GM18502 (cell line): ENCODE measurements at regions not wholly inside any gene's neighbourhood (a gene's known extent, or its start where the extent isn't known, plus 50 kb on each side); places are given as distances from the start of the nearest gene placed in this dataset.
"Not testable (repeated sequence)": the region's sequence is repeated elsewhere in the genome, so short reads cannot be mapped to it uniquely, and the experiment has no call there.

Experiments
- ATAC-seq: cut with Tn5 transposase; IDR thresholded peaks from one replicate; pipeline ENCODE4 v1.9.1; 2021; ENCODE audit warnings: mild to moderate bottlenecking; ENCODE audit not compliant: unreplicated experiment, poor library complexity

DNA sequence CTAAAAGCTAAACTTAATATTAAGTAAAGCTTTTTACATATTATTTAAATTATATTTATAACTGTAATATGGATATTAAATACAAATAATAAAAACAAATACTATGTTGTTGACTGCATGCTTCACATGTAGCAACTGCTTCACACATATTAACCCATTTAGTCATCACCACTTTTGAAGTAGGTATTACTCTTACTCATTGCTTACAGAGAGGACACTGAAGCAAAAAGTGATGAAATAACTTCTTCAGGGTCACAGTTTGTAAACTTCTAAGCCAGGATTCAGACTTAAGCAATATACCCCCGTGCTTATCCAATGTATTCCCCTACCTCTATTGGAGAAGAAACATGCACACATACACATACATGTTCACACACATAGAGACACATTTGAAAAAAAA is 166.6 kb downstream of the DKK2 start:
- no peak for ATAC-seq

DNA sequence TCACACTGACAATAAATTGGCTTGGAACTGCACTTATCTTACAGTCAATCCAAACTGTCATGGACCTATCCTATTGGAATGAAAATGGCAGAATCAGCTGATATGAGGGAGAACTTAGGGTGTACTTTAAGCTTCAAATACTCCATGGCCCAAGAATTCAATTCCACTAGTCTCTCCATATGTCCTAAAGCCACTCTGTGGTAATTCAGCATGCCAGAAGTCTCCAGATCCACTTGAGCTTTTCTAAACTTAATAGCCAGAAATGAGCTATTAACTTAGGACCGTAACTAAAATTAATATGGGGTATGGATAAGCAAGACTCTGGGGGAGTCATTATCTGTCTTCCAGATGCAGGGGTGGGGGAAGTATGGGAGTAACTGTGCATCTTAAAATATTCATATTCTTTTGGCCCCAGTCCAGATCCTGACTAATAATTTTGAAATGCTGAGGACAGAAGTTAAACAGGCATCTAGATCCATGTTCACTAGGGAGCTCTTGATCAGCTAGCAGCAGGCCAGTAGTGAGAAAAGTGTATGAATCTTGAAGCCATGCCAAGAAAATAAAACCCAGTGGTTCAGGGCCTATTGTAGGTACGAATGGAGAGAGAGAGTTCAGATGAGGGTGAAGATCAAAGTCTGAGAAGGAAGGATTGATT is 167.6 kb downstream of the DKK2 start:
- no peak for ATAC-seq

DNA sequence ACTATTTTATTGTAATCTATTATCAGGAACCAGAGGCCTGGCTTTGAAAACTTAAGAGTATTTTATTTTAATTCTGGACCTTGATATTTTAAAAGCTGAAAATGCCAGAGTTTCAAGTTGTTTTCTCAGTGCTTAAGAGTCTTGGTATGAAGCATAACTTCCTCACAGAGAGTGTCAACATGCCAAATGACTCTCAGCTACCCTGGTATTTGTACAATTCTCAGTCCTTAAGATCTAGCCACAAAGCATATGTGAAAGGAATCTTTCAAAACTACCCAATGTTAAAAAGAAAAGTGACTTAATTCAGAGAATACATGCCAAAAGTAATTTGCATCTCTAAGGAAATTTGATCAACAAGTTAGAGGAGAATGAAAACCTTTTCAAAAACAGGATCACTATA is 171.9 kb downstream of the DKK2 start:
- no peak for ATAC-seq

GRCh38 chr4:106854569-106855351 is 181.4 kb downstream of the DKK2 start:
- no peak for ATAC-seq

DNA sequence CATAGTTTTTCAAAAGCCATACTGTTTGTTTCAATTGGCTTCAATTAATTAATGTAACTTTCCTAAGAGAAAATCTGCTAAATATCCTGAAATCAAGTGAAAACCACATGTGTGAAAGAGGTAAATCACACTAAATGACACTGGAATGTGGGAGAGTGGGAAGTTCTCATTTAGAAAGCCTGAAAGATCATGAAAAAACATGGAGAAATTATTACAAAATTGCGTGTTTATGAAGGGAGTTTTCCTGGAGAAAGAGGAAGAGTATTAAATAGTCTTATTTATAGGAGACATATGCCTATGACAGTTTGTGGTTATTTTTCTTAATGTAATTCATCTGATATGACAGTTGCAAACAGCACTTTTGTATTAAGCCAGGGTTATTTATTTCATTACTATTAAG is 183.7 kb downstream of the DKK2 start:
- no peak for ATAC-seq

DNA sequence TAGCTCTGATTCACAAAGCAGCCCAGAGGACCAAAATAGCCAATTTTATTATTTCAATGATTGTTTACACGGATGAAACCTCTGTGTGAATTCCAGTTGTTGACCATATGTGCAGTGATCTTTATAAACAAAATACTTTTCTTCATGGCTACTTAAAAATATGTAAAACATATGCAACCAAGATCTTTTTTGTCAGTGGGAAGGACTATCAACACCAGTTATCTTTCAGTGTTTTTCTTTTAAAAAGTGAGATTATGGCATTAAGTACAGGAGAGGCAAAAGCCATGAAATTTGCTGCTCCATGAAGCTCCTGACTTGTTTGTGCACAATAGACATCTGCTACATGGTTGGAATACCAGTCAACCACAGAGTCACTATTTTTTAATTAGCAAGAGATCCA is 184.4 kb downstream of the DKK2 start:
- ATAC-seq = no peak

- no peak for ATAC-seq
Measured at GRCh38 chr4:106850691-106851090, 185.4 kb downstream of the DKK2 start.

GRCh38 chr4:106835919-106836318 is 200.2 kb downstream of the DKK2 start:
- ATAC-seq = no peak

GRCh38 chr4:106830879-106831278 is 205.2 kb downstream of the DKK2 start:
- ATAC-seq = peak; percentile 84

DNA sequence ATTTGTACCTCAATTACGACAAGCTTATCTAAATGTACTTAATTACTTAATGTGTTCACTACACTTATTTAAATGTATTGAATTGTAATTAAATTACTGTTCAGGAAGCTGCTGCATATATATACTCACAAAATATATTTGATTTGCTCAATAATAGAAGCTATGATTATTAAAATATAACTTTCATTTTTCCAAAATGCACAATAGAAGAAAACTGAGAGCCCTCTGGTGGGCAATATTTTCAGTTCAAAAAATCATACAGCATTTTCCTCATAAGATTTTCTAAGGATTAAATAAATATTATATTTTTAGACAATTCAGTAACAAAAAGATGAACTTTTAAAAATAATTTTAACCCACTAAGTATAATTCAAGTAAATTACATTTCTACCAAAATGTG is 217.3 kb downstream of the DKK2 start:
- ATAC-seq = no peak

- ATAC-seq = no peak
Measured at GRCh38 chr4:106816496-106816895, 219.6 kb downstream of the DKK2 start.

- ATAC-seq = no peak
Measured at GRCh38 chr4:106810122-106810521, 226.0 kb downstream of the DKK2 start.

DNA sequence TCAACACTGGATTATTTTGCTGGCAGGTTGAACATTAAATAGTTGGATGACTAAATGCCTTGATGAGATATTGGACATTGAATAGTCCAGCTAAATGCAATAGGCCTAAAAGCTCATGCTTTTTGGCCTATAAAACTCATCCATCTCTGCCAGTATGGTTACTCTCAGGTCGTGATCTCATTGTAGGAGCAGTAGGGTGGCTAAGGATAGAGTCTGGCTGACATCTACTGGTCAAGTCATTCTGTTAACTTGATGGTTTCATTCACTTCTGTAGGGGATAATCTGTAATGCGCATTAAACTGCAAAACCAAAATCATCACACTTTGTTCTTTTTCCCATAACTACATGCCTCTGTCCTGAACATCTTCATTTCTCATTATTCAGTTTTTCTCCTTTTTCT is 227.0 kb downstream of the DKK2 start:
- peak; percentile 57 for ATAC-seq

DNA sequence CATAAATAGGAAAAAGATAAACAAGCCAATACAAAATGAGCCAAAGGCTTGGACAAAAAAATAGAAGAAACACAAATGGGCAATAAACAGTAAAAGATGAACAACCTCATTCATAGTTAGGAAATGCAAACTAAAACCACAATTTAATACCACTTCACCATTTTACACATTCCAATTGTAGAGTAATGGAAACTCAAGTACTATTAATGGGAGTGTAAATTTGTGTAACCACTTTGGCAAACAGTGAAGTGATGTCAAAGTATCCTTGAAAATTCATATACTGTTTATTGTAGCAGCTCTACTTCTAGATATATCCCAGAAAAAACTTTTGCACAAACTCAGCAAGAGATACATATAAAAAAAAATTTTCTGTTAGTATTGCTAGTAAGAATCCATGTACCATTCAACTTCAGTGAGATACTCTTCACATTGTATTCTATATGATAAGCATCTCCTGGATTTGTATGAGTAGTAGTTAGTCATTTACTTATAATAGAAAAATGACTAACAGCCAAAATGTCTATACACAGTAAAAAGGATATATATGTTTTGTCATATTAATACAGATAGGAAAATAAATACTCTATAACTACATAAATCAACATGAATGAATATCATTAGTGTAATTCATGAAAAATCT is 229.8 kb downstream of the DKK2 start:
- no peak for ATAC-seq

GRCh38 chr4:106803083-106803482 is 233.0 kb downstream of the DKK2 start:
- ATAC-seq = no peak

DNA sequence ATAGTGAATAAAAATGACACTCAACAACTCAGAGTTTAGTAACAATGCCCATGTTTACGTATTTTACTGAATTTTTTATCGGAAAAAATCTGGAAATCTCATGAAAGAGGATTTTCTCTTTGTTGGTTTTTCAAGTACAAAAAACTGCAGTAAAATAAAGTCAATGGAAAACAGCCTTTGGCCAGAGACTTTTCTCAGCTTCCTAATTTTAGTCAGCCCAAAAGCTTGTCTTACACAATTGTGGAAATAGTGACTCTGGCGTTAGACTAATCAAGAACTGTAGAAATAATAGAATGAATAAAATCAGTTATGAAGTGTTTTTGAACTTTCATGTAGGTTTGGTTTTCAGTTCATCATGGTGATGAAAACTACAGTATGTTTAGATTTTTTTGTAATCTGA is 234.7 kb downstream of the DKK2 start:
- no peak for ATAC-seq

DNA sequence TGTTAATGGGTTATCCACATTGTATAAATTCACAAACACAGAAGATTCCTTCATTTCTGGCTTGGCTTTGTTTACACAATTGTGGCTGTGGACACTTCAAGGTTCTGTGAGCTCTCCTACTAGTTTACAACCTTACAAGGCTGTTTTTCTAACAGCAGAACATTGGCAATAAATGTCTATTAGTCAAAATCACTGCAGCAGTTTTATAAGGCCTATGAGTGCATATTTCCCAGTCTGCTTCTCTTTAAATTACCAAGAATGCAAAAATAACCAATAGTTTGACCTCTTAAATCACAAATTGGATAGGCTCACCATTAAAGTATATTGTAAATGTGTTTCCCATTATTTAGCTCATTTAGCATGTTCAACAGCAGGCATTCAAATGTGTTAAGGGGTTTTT is 239.2 kb downstream of the DKK2 start:
- no peak for ATAC-seq

GRCh38 chr4:106795326-106795725 is 240.8 kb downstream of the DKK2 start:
- ATAC-seq = no peak

GRCh38 chr4:106793933-106794332 is 242.2 kb downstream of the DKK2 start:
- ATAC-seq = no peak

- ATAC-seq = no peak
Measured at GRCh38 chr4:106775636-106776035, 260.5 kb downstream of the DKK2 start.

DNA sequence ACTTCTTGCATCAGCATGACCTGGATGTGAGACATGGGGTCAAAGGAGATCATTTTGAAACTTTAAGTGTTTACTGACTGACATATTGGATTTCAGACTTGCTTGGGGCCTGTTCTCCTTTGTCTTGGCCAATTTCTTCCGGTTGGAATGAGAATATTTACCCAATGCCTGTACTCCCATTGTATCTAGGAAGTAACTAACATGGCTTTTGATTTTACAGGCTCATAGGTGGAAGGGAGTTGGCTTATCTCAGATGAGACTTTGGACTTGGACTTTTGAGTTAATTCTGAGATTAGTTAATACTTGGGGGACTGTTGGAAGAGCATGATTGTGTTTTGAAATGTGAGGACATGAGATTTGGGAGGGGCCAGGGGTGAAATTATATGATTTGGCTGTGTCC is 262.1 kb downstream of the DKK2 start:
- not testable (repeated sequence) for ATAC-seq
